DND-41 (cell line): ENCODE measurements at regions not wholly inside any gene's neighbourhood (a gene's known extent, or its start where the extent isn't known, plus 50 kb on each side); places are given as distances from the start of the nearest gene placed in this dataset.

Experiments used
- ATAC-seq: fragments of 200-7000 bp; cut with Tn5 transposase; 3 replicates; pipeline ENCODE4 v1.9.1; 2021; ENCODE audit warnings: low read depth; ENCODE audit not compliant: insufficient read depth
- DNase-seq: peaks from one replicate; pipeline ENCODE4 v3.0.0-alpha.2; 2020
- H2AFZ ChIP-seq: 2 replicates; pipeline ENCODE4 v1.6.0; 2012; ENCODE audit warnings: low read depth, low read length
- H3K27ac ChIP-seq: 2 replicates; pipeline ENCODE4 v1.5.1; 2012; ENCODE audit warnings: low read length, inconsistent platforms
- H3K27me3 ChIP-seq: fragments of 200-600 bp; sonication (generic); 2 replicates; pipeline ENCODE4 v1.6.0; 2012; ENCODE audit warnings: low read length, mild to moderate bottlenecking, inconsistent platforms; ENCODE audit not compliant: insufficient read depth, poor library complexity
- H3K36me3 ChIP-seq: 2 replicates; pipeline ENCODE4 v1.5.1; 2012; ENCODE audit warnings: low read length, inconsistent platforms; ENCODE audit not compliant: insufficient read depth
- H3K4me1 ChIP-seq: 2 replicates; pipeline ENCODE4 v1.5.1; 2012; ENCODE audit warnings: mild to moderate bottlenecking, low read length; ENCODE audit not compliant: insufficient read depth
- H3K4me2 ChIP-seq: 2 replicates; pipeline ENCODE4 v1.6.0; 2012; ENCODE audit warnings: mild to moderate bottlenecking, moderate library complexity, low read length, inconsistent platforms; ENCODE audit not compliant: insufficient read depth
- H3K4me3 ChIP-seq, 2 experiments: fragments of 200-600 bp in 1 of 2; shearing (Covaris generic) in 1 of 2; 2 replicates each; pipeline ENCODE4 v1.5.1; 2012 to 2016; ENCODE audit warnings: inconsistent platforms in 2 of 2, low read length in 2 of 2, mild to moderate bottlenecking in 2 of 2, low read depth in 1 of 2, moderate library complexity in 1 of 2
- H3K79me2 ChIP-seq: 2 replicates; pipeline ENCODE4 v1.6.0; 2012; ENCODE audit warnings: low read length, inconsistent platforms; ENCODE audit not compliant: insufficient read depth
- H3K9ac ChIP-seq: 2 replicates; pipeline ENCODE4 v1.6.0; 2012; ENCODE audit warnings: low read depth, mild to moderate bottlenecking, inconsistent platforms, low read length, moderate library complexity
- H3K9me3 ChIP-seq: 2 replicates; pipeline ENCODE4 v1.5.1; 2012; ENCODE audit warnings: low read length, moderate library complexity, mild to moderate bottlenecking, inconsistent platforms; ENCODE audit not compliant: insufficient read depth, severe bottlenecking
- H4K20me1 ChIP-seq: 2 replicates; pipeline ENCODE4 v1.6.0; 2012; ENCODE audit warnings: low read length; ENCODE audit not compliant: insufficient read depth
- CTCF ChIP-seq: IDR thresholded peaks from 2 replicates; pipeline ENCODE4 v1.5.1; 2012; ENCODE audit warnings: borderline replicate concordance, low read length, moderate library complexity, mild to moderate bottlenecking; ENCODE audit not compliant: poor library complexity, severe bottlenecking; ENCODE audit errors: extremely low read depth
- EZH2 ChIP-seq: IDR thresholded peaks from 3 replicates; pipeline ENCODE4 v1.6.1; 2012; ENCODE audit warnings: borderline replicate concordance, low read depth, mild to moderate bottlenecking, moderate library complexity, low read length, inconsistent platforms; ENCODE audit not compliant: severe bottlenecking

GRCh38 chr5:107223066-107223465 lies 447.7 kb downstream of the EFNA5 start:
- H3K4me3 ChIP-seq = no peak overlapping the region
- ATAC-seq (no peak), DNase-seq (no peak)
- H3K79me2 ChIP-seq = no peaks in the 10 kb centered on the region
- H3K27me3 ChIP-seq = no peaks in the 10 kb centered on the region
- no peak for TF ChIP-seq EZH2
- no peak for TF ChIP-seq CTCF
- H3K36me3 ChIP-seq = no peaks in the 10 kb centered on the region
- H3K9ac ChIP-seq = no peak overlapping the region
- no peaks in the 10 kb centered on the region for H4K20me1 ChIP-seq
- no peaks in the 10 kb centered on the region for H3K4me1 ChIP-seq
- H3K4me2 ChIP-seq = no peak overlapping the region
- no peaks in the 10 kb centered on the region for H3K9me3 ChIP-seq
- H2AFZ ChIP-seq = no peak overlapping the region
- no peak overlapping the region for H3K27ac ChIP-seq

- 0 out of 3 replicates have a peak, but pooled peaks have one; percentile 35 for ATAC-seq
- TF ChIP-seq EZH2 = no peak
- no peak for TF ChIP-seq CTCF
- no peak for DNase-seq
- Histone ChIP-seq H3K27me3 (no peaks in the 10 kb centered on the region), H3K27ac (no peak overlapping the region), H3K4me1 (no peaks in the 10 kb centered on the region), H3K4me3 (no peak overlapping the region), H3K79me2 (no peaks in the 10 kb centered on the region), H3K4me2 (no peak overlapping the region), H3K36me3 (no peaks in the 10 kb centered on the region), H4K20me1 (no peaks in the 10 kb centered on the region), H3K9me3 (no peaks in the 10 kb centered on the region), H3K9ac (no peak overlapping the region), H2AFZ (no peak overlapping the region)
These were observed 450.7 kb downstream of the EFNA5 start for GRCh38 chr5:107219993-107220392.

- no peak overlapping the region for H3K4me2 ChIP-seq
- H4K20me1 ChIP-seq = no peaks in the 10 kb centered on the region
- H3K79me2 ChIP-seq = no peaks in the 10 kb centered on the region
- no peaks in the 10 kb centered on the region for H3K4me1 ChIP-seq
- H3K36me3 ChIP-seq = no peaks in the 10 kb centered on the region
- no peak for TF ChIP-seq CTCF
- no peaks in the 10 kb centered on the region for H3K27me3 ChIP-seq
- H3K9ac ChIP-seq = no peak overlapping the region
- ATAC-seq = no peak
- no peaks in the 10 kb centered on the region for H3K9me3 ChIP-seq
- no peak overlapping the region for H2AFZ ChIP-seq
- no peak for DNase-seq
- H3K27ac ChIP-seq = no peak overlapping the region
- no peak overlapping the region for H3K4me3 ChIP-seq
These were observed 452.1 kb downstream of the EFNA5 start for GRCh38 chr5:107218457-107219193.
